ENCODE measurements at regions not wholly inside any gene's neighbourhood (a gene's known extent, or its start where the extent isn't known, plus 50 kb on each side); places are given as distances from the start of the nearest gene placed in this dataset.

DNA sequence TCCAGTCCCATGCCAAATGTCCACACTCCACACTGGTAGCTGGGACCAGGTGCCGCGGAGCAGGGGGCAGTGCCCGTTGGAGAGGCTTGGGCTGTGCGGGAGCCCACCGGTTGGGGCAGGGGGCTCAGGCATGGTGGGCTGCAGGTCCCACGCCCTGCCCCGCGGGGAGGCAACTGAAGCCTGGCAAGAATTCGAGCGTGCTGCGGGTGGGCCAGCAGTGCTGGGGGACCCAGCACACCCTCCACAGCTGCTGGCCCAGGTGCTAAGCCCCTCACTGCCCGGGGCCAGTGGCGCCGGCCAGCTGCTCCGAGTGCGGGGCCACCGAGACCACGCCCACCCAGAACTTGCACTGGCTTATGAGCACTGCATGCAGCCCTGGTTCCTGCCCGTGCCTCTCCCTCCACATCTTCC lies 479.4 kb downstream of the ZNF385D start:
- TF ChIP-seq EZH2phosphoT487 (IDR thresholded peaks at IDR 0.05; ENCODE audit: insufficient read depth, low read depth) = no peak
- TF ChIP-seq EZH2 (IDR thresholded peaks at IDR 0.05; ENCODE audit: insufficient read depth, poor library complexity, severe bottlenecking) = no peak
